ENCODE measurements at regions not wholly inside any gene's neighbourhood (a gene's known extent, or its start where the extent isn't known, plus 50 kb on each side); places are given as distances from the start of the nearest gene placed in this dataset.

DNA sequence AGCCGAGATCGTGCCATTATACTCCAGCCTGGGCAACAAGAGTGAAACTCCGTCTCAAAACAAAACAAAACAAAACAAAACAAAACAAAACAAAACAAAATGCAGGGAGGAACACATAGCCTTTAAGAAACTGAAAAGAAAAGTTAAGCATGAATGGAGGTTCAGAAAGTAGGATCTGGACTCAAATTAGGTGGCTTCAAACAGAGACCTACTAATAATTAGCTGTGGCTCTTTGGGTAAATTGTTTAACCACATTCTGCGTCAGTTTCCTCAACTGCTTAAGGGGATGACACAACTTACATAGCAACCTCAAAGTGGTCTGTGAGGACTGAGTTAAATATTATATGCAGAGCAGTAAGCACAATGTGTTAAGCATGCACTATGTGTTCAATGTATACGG, 458.2 kb downstream of the ADGRL2 start:
- no peaks in the 10 kb centered on the region for H3K36me3 ChIP-seq (ENCODE audit: control insufficient read depth, low read length)
- H3K4me3 ChIP-seq (ENCODE audit: low read length) = no peak overlapping the region
- no peak overlapping the region for H3K27ac ChIP-seq (ENCODE audit: low read depth, low read length)
- H3K4me1 ChIP-seq (ENCODE audit: control insufficient read depth, low read length) = no peaks in the 10 kb centered on the region
- no peaks in the 10 kb centered on the region for H3F3A ChIP-seq (ENCODE audit: control insufficient read depth, insufficient read depth)
- H3K79me2 ChIP-seq (ENCODE audit: control insufficient read depth, low read length) = no peaks in the 10 kb centered on the region
- TF ChIP-seq EZH2phosphoT487 (IDR thresholded peaks at IDR 0.05; ENCODE audit: borderline replicate concordance, low read length) = no peak
- TF ChIP-seq, protein P1, sequence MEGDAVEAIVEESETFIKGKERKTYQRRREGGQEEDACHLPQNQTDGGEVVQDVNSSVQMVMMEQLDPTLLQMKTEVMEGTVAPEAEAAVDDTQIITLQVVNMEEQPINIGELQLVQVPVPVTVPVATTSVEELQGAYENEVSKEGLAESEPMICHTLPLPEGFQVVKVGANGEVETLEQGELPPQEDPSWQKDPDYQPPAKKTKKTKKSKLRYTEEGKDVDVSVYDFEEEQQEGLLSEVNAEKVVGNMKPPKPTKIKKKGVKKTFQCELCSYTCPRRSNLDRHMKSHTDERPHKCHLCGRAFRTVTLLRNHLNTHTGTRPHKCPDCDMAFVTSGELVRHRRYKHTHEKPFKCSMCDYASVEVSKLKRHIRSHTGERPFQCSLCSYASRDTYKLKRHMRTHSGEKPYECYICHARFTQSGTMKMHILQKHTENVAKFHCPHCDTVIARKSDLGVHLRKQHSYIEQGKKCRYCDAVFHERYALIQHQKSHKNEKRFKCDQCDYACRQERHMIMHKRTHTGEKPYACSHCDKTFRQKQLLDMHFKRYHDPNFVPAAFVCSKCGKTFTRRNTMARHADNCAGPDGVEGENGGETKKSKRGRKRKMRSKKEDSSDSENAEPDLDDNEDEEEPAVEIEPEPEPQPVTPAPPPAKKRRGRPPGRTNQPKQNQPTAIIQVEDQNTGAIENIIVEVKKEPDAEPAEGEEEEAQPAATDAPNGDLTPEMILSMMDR (IDR thresholded peaks at IDR 0.05; ENCODE audit: low read depth, low read length, poor library complexity, severe bottlenecking) = no peak
- no peaks in the 10 kb centered on the region for H4K20me1 ChIP-seq (ENCODE audit: control insufficient read depth, insufficient read depth, low read depth, low read length)
- H3K27me3 ChIP-seq (ENCODE audit: control insufficient read depth, low read length) = no peaks in the 10 kb centered on the region
- no peak overlapping the region for H3K4me2 ChIP-seq (ENCODE audit: low read length)
- no peaks in the 10 kb centered on the region for H3K9me3 ChIP-seq (ENCODE audit: control insufficient read depth, insufficient read depth, low read length)
- no peaks in the 10 kb centered on the region for H3K9me2 ChIP-seq (replicated peaks; ENCODE audit: control insufficient read depth, low read length)

DNA sequence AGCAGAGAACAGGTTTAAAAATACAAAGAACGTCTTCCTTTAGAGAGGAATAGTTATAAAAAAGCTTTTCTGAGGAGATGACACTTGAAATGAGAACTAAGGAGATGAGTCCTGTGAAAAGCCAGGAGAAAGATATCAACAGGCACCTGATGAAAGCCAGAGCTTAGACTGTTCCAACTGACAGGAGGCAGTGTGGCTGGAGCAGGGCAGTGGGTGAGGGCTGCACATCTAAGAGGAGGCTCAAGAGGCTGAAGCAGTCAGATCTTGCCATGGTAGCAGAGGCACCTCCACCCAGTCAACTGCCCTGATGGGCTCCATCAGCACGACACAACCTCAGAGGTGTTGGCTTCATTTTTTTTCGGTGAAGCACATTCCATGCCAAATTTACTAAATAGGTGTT, 445.3 kb downstream of the ADGRL2 start:
- no peaks in the 10 kb centered on the region for H3K9me2 ChIP-seq (replicated peaks; ENCODE audit: control insufficient read depth, low read length)
- peaks cover 4% of the 10 kb centered on the region; the same call in 1 of the 2 replicates for H3K9me3 ChIP-seq (ENCODE audit: control insufficient read depth, insufficient read depth, low read length)
- H3K27me3 ChIP-seq (ENCODE audit: control insufficient read depth, low read length) = no peaks in the 10 kb centered on the region
- no peaks in the 10 kb centered on the region for H3F3A ChIP-seq (ENCODE audit: control insufficient read depth, insufficient read depth)
- H4K20me1 ChIP-seq (ENCODE audit: control insufficient read depth, insufficient read depth, low read depth, low read length) = no peaks in the 10 kb centered on the region
- H3K4me2 ChIP-seq (ENCODE audit: low read length) = no peak overlapping the region
- H3K4me3 ChIP-seq (ENCODE audit: low read length) = no peak overlapping the region
- H3K36me3 ChIP-seq (ENCODE audit: control insufficient read depth, low read length) = no peaks in the 10 kb centered on the region
- no peaks in the 10 kb centered on the region for H3K4me1 ChIP-seq (ENCODE audit: control insufficient read depth, low read length)
- H3K27ac ChIP-seq (ENCODE audit: low read depth, low read length) = no peak overlapping the region
- TF ChIP-seq EZH2phosphoT487 (IDR thresholded peaks at IDR 0.05; ENCODE audit: borderline replicate concordance, low read length) = no peak
- TF ChIP-seq, protein P1 (IDR thresholded peaks at IDR 0.05; ENCODE audit: low read depth, low read length, poor library complexity, severe bottlenecking) = no peak
- no peaks in the 10 kb centered on the region for H3K79me2 ChIP-seq (ENCODE audit: control insufficient read depth, low read length)

DNA sequence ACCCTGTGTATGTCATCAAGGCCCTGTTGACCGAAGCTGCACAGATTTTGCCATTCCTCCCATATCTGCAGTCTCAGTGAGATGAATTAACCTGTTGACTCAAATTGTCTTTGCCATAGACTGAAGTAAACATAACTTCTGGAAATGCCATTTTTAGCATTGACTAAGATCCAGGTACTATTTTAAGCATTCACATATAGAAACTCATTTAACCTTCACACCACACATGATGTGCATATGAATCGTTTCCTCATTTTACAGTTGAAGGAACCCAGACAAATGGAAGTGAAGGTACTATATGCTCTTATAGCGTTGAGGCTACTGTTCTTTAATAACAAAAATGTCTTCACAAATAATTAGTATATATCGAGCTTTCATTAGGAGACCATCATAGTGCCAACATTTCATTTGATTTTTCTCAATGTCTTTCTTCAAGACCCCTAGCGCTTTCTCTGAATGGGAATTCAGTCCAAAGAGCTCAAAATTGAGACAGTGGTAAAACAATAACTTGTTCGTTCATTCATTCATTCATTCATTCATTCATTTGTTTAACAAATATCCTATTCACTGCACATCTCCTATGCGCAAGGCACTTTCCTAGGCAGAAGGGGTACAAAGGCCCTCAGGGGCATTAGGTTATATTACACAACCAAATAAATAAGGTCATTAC, 444.7 kb downstream of the ADGRL2 start:
- Histone ChIP-seq H3K79me2 (ENCODE audit: control insufficient read depth, low read length) (no peaks in the 10 kb centered on the region), H3F3A (ENCODE audit: control insufficient read depth, insufficient read depth) (no peaks in the 10 kb centered on the region), H3K27ac (ENCODE audit: low read depth, low read length) (no peak overlapping the region), H3K27me3 (ENCODE audit: control insufficient read depth, low read length) (no peaks in the 10 kb centered on the region), H3K9me2 (replicated peaks; ENCODE audit: control insufficient read depth, low read length) (no peaks in the 10 kb centered on the region), H3K36me3 (ENCODE audit: control insufficient read depth, low read length) (no peaks in the 10 kb centered on the region), H3K4me3 (ENCODE audit: low read length) (no peak overlapping the region), H3K4me2 (ENCODE audit: low read length) (no peak overlapping the region), H3K9me3 (ENCODE audit: control insufficient read depth, insufficient read depth, low read length) (peaks cover 4% of the 10 kb centered on the region; the same call in 1 of the 2 replicates), H4K20me1 (ENCODE audit: control insufficient read depth, insufficient read depth, low read depth, low read length) (no peaks in the 10 kb centered on the region), H3K4me1 (ENCODE audit: control insufficient read depth, low read length) (no peaks in the 10 kb centered on the region)
- TF ChIP-seq, protein P1 (IDR thresholded peaks at IDR 0.05; ENCODE audit: low read depth, low read length, poor library complexity, severe bottlenecking) = no peak
- no peak for TF ChIP-seq EZH2phosphoT487 (IDR thresholded peaks at IDR 0.05; ENCODE audit: borderline replicate concordance, low read length)
